ENCODE measurements at regions not wholly inside any gene's neighbourhood (a gene's known extent, or its start where the extent isn't known, plus 50 kb on each side); places are given as distances from the start of the nearest gene placed in this dataset.

DNA sequence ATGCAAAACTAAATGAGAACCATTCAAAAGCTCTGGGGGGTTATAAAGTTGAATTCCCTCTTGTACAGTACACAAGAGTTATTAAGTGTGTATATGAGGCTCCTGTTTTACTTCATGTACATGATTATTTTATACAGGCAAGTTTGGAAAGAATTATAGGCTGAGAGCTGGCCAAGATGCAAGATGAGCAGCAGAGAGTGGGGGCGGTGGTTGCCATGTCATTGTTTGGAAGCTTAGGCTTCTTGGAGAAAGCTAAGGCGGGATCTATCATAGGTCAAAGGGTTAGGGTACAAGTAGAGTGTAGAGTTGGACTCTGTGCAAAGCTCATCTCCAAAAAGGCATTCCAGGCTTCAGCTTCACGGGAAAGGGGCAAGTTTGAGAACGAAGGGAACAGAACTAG is 297.1 kb upstream of the TBX3 start:
- ATAC-seq (no peak), DNase-seq (ENCODE audit: low spot score) (no peak)

DNA sequence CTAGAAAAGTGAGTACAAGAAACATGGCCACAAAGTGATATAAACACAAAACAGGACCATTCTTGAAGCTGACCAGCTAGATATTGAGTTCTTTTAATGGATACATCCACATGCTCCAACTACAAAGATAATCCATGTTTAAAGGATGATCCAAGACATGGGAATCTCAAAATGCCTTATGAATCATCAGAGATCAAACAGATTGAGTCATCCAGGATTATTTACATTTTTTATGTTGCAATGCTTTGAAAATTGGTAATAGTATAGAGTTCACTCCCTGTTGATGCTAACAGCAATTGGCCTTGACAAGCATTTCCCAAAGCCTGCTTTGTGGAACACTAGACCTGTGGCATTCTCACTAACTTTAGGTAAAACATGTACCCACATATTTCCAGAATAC is 293.0 kb upstream of the TBX3 start:
- no peak for ATAC-seq

DNA sequence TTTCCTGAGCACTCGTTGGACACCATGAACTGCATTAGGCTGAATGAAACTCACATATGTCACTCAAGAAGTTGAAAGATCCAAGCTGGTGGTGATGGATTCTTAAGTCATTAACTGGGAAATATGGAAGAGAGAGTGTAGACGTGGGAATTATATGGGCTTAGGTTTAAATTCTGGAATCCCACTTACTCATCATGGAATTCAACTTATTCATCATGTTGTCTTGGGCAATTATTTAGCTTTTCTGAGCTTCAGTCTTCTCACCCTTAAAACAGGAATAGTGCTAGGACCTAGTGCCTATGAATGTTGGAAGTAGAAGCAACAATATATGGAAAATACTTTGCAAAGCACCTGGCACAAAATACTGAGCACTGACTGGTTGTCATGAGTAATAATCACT is 292.4 kb upstream of the TBX3 start:
- no peak for ATAC-seq

More for the DNA sequence above, 293.0 kb upstream of the TBX3 start:
- DNase-seq (ENCODE audit: low spot score): no peak

DNA sequence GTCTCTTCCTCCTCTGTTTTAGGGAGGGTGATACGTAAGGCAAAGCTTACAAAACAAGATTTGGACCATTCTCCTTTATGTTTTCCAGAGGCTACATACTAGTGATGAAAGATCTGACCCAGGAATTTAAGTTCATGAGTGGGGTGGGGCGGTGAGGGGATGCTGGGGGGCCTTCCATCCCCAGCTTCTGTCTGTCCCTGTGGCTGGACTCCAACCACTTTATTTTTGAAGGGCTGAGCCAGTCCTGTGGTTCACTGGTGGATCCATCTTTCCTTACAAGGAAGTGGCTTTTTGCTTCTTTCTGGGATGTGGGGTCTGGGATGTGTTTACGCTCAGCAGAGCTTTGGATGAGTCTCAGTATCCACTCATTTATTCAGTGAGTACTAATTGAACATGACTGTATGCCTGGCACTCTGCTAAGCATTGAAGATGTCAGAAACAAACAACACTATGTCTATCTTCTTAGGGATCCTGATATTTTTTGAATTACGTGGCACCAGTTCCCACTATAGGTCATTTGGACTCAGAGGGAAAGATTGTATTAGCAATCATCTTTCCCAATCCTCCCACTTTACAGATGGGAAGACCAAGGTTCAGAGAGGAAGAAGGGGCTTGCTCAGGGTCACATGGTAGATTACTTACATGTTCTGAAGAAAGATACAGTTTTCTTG is 291.8 kb upstream of the TBX3 start:
- no peak for DNase-seq (ENCODE audit: low spot score)
- no peak for ATAC-seq

More for the DNA sequence above, 292.4 kb upstream of the TBX3 start:
- no peak for DNase-seq (ENCODE audit: low spot score)

DNA sequence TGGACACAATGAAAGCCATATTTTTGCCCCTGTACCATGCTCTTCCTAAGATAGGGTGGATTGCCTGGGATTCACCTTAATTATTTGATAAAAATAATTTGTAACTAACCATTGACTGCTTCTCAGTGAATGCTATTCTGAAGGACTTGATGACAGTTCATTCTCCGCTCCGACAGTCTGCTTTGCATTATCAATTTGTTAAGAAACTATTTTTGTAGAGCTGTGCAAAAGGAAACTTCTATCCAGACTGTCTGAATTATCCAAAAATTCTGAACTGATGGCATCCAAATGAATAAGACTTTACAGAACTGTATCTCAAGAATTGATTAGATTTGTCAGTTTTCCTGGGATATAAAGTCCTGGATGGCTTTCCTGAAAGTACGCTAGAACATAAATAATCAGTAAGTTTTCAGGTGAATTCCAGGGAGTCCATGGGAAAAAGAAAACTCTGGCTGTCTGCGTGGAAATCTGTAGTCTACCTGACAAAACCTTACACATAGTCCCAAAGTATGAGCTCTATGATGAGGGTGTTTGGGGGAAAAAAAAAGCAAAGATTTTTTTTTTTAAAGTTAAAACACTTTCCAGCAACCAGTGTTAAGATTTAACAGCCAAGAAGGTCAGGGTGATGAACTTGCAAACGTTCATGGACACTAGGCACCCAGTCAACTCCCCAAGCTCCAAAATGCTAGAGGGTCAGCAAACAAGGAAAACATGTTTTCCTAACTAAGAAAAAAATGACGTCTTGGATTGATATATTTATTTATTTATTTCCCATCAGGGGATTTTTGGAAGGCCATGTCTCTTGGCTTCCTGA is 291.1 kb upstream of the TBX3 start:
- DNase-seq (ENCODE audit: low spot score) (no peak), ATAC-seq (no peak)

DNA sequence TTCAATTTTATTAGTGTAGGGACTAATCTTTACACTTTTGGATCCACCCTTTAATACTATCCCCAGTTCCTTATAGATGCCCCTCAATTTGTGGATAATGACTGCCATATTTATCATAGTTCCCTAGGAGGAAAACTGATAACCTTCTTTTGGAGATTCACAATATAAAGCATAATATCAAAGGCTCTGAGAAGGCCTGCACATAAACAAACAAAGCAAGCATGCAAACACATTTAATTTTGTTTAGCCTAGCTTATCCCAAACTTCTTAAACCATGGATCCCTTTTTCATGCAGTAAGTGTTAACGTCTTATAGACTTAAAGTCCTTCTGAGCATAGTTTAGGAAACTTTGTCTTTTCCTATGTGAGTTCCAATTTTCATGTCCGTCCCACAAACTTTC is 290.4 kb upstream of the TBX3 start:
- DNase-seq (ENCODE audit: low spot score) (no peak), ATAC-seq (no peak)

DNA sequence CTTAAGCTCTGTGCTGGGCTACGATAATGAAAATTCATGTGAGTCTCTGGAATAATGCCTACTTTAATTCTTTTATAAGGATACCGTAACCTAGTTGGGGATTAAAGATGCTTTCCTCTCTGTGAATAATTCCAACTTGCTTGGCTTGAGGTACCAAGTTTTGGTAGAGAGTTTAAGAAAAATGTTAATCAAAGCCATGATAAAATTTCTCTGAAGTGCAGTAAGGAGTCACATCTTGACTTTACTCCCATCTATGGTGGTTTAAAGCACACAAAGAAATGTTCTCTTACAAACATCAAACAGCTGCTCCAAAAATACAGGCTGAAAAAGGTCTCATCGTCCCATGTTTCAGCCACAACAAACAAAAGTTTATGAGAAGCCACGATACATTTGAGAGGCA is 284.8 kb upstream of the TBX3 start:
- ATAC-seq: no peak
- DNase-seq (ENCODE audit: low spot score): no peak

DNA sequence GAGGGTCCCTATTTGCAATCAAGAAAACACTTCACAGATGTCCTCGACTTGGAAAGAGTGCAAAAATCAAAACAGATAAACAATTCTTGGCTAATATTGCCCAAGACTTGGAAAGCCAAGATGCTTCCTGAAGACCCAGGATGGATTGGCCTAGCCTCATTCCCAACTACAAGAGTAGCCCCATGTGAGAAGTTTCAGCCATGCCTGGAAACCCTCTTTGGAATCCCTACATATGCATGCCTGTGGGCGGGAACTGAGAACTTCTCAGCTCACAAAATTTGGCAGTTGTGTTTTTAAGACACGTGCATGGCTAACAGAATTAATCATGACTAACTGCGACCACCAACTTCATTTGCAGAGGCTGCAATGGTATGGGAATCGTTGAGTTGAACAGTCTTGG is 283.2 kb upstream of the TBX3 start:
- ATAC-seq (no peak), DNase-seq (ENCODE audit: low spot score) (no peak)

DNA sequence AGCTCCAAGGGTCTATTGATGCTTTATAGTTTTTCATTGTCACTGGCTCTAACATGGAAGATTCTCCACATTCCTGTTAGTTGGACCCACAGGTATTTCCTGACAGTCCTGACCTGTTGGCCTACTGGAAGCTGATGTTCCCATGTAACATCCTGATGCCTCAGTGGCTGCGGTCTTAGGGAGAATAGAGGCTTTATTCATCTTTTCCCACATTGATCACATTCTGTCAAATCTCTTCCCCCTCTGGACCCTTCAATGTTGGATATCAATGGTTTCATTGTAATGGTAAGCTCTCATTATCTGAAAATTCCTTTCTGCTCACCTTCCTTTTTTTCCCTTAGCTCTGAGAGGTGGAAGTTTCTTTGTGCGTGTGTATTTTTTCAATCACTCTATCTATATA is 280.9 kb upstream of the TBX3 start:
- DNase-seq (ENCODE audit: low spot score): no peak
- no peak for ATAC-seq

DNA sequence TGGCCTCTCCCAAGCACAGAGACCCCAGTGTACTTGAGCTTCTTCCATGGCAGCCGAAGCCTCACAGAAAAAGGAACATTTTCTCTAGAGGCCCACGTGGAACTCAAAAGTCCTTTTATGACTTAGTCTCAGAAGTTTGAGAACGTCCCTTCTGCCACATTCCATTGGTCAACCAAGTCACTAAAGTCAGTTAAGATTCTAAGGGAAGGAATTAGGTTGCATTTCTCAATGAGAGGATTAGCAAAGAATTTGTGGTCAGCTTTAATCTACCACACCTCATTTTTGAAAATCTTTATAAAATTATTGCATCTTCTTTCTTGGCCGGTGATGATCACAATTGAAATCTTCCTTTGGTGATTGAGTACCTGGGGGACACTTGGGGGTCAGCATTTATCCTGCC is 279.9 kb upstream of the TBX3 start:
- ATAC-seq: no peak

DNA sequence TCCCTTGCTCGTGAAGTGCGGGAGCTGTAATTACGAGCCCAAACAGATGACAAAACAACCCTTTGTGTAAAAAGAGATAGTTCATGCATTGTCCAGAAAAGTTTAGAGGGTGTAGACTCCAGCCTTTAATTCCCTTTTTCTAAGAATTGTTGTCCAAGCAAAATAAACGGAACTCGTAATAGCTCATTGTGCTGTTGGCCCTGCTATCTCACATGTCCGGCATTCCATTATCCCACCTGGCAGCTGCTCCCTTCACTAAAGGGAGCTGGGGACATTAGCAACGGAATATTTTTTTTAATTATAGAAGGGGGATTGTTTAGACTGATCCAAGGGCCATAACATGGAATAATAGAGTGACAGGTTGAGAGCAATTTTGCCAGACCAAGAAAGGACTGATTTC is 277.5 kb upstream of the TBX3 start:
- DNase-seq (ENCODE audit: low spot score): no peak
- no peak for ATAC-seq

More for the DNA sequence above, 279.9 kb upstream of the TBX3 start:
- no peak for DNase-seq (ENCODE audit: low spot score)

DNA sequence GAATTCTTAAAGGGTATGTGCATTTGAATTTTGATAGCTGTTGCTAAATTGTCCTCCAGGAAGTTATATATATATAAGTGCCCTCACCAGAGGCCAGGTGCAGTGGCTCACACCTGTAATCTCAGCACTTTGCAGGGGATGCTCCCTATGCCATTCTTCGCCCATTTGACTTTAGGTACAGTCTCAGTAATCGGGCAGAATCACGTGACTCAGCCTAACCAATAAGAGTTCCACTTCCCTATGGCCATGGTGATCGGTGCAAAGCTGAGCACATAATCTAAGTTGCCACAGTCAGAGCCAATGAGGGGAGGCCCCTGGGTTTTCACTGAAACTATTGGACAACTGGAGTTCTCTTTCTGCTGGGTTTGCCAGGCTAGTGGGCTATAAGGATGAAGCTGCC is 274.6 kb upstream of the TBX3 start:
- DNase-seq (ENCODE audit: low spot score): no peak

DNA sequence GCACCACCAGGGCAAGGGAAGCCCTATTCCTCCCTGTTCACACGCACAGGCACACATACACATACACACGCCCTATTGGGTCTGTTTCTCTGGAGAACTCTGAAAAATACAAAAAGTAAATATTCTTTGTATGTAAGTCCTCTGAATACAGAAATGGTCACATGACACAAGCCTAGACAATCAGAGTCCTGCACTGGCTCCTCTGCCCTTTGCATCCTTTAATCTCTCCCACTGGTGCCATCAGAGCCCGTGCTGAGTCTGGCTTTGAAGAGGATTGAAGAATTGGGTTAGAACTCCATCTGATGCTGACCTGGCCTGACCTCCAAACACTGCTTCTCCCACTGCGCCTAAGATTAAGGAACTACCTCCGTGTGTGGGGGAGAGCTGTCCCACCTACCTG is 273.2 kb upstream of the TBX3 start:
- no peak for DNase-seq (ENCODE audit: low spot score)
- ATAC-seq: no peak

More for the DNA sequence above, 274.6 kb upstream of the TBX3 start:
- ATAC-seq: no peak

DNA sequence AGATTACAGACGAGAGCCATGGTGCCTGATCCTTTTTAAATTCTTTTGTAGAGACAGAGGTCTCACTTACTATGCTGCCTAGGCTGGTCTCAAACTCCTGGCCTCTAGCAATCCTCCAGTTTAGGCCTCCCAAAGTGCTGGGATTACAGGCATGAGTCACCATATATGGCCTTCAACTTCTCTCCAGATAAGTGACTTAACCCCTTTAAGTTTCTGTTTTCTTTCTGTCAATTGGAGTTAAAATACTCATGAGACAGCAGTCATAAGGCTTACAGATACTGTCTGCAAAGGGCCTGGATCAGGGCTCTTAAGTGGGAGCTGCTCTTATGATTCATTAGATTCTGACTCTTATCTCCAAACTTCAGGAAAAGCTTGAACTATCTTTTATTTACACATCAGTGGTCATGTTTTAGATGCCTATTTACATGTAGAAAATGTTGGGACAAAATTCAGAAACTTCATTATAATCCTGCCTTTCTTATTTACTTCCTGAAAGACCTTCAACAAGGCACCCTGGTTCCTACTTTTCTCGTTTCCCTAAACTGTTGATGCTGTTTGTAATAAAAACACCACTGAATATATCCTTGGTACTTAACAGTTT is 271.5 kb upstream of the TBX3 start:
- DNase-seq (ENCODE audit: low spot score): no peak
- no peak for ATAC-seq

DNA sequence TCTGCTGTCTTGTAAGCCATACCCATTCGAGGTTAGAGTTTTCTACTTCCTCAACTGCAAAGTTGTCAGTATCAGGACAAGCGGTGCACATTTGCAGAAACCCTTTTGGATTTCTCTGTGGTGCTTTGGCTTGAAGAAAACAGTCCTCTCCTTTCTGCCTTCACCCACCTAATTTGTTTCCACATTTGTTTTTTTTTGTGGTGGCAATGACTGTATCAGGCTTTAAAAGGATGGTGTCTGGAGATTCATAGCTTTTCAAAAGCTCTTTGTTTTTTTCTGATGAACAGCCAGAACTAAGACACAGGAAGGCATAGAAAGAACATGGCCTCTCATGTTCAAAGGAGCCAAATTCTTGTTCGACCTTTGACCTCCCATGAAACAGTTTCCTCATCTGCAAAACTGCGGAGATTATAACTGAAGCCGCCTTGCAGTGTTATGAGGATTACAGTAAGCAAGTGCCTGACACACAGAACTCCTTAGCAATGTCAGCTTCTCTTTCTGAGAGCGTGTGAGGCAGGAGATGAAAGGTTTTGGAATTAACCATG is 270.6 kb upstream of the TBX3 start:
- DNase-seq (ENCODE audit: low spot score) (no peak), ATAC-seq (no peak)

DNA sequence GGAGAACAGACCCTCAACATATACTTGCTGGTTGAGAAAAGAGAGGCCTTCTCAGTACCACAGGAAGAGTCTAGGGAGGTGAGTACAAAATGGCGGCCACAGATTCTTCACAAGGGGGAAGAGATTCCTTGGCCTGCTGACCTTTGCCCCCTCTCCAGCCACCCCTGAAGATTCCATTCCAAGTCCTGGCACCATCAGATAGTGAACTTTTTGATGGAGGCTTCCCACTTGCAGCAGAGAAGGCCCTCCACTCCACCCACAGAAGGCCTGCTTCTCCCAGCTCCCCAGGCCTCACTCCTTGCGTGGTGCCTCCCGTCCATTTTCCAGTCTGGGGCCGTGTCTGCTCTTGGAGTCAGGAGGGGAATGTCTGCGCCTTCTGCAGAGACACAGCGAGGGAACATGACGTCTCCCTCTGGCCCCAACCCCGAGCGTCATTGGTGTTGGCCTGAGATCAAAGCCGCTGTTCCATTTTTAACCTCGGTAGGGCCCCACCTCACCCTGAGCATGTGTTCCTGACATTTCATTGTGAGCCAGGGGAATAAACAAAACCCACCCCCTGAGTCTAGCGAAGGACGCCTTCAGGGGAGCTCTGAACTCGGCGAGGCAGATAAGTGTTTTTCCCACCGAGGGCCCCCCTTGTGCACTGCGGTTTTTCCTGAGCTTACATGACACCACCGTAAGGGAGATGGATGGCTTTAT is 268.7 kb upstream of the TBX3 start:
- no peak for DNase-seq (ENCODE audit: low spot score)
- no peak for ATAC-seq

DNA sequence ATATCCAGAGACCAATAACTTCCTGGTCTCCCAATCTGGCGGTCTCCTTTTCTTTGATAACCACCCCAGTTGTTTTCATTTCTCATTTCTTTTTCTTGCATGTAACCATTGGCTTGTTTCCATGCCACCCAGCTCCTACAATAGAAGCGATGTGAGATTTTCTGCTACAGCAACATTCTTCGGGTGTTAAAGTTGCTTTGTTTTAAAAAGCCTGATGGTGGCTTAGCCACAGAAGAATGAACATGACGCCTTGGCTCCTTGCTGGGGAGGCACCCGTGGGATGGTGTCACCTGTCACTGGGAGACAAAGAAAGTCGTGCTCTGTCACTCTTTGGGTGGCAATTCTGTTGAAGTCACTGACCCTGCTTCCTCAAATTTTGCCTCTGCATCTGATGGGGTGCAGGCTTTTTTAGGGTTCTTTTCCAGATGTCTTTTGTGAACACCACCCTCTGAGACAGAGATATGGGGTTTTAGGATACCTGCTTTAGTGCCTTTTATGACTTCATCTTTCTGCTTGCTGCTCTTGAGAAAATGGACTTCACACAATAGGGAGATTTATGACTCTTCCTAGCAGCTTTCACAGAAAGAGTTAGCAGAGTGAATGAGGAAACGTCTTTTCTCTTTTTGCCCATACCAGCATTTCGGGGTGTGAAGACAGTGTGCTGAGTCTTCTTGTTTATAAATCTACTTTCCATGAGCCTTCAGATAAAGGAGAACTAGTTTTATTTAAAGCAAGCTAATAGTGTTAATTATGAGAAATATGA is 265.3 kb upstream of the TBX3 start:
- DNase-seq (ENCODE audit: low spot score) (no peak), ATAC-seq (no peak)

DNA sequence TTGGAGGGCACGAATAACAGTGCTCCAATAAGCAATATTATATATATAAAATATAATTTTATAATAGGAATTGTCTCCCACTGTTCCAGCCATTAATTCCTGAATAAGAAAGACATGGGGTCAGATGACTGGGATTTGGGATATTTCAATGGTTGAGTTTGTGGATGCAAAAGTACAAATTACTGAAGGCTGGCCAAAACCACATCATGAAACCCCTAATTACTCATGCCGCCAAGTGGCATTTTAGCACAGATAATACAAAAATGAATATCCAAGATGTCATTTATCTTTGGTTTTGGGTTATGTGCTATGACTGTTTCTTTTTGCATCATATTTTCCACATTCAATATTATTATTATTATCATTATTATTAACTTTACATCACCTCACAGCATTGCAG is 261.4 kb upstream of the TBX3 start:
- ATAC-seq: no peak
- no peak for DNase-seq (ENCODE audit: low spot score)

DNA sequence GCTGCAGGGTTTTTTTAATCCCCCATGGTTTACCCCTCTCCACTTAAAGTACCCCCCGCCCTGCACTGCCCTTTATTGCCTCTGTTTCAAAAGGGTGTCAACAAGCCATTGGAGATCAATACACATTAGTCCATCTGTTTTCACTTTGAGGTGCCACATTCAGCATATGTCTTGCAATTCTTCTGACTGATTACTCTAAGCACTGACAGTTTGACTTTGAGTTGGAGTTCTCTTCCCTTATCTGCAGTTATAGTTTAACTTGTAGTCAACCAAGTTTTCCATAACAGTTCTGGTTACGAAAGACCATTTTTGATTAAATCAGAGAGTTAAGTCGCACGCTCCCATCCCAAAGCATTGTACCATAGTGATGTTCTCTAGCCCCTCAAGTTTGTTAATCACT is 260.8 kb upstream of the TBX3 start:
- DNase-seq (ENCODE audit: low spot score): no peak
- peak; percentile 90 for ATAC-seq

DNA sequence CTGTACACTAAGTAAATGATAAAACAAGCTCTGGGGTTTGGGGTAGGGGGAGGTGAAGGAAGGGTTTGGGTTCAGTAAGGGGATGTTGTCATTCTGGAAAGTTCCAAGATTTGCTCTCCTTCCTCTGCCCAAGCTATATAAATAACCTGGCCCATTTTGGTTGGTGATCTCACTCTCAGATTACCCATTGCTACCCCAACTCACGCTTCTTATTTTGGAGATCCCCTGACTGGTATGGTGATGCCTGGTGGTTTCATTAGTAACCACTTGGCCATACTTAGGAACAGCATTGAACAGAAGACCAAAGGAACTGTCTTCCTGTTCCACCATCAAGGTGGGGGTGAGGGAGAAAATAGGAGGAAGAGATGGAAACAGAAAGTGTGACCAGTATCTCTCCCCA is 259.6 kb upstream of the TBX3 start:
- DNase-seq (ENCODE audit: low spot score) (no peak), ATAC-seq (no peak)
